Endothelial cell of umbilical vein (primary cell): ENCODE measurements at regions not wholly inside any gene's neighbourhood (a gene's known extent, or its start where the extent isn't known, plus 50 kb on each side); places are given as distances from the start of the nearest gene placed in this dataset.

Experiments
- BruUV-seq: library from RNA; stranded (reverse); fragments of 400-500 nt; replicated peaks from 2 replicates; lab custom pipeline; 2021; lab: Mats Ljungman, UMichigan
- CTCF ChIA-PET: fragments of 300-600, 350-600 bp; sonication (Branson Sonifier 250); formaldehyde crosslinking; loops from one replicate; lab custom pipeline; 2021; ENCODE audit warnings: antibody characterized with exemption, inconsistent platforms; lab: Charles Lee
- POLR2A ChIA-PET: fragments of 300-600, 350-600 bp; sonication (Branson Sonifier 250); formaldehyde crosslinking; loops from one replicate; lab custom pipeline; 2021; ENCODE audit warnings: antibody characterized with exemption, inconsistent platforms; lab: Charles Lee
- DNase-seq: peaks from one replicate; pipeline ENCODE4 v3.0.0-alpha.2; 2011; ENCODE audit warnings: low read depth, low spot score
- FAIRE-seq: peaks from 2 replicates; lab custom pipeline; 2011; peaks lifted over from hg19 to GRCh38; lab: Jason Lieb, UNC
- H2AFZ ChIP-seq: 2 replicates; pipeline ENCODE4 v1.6.0; 2012; ENCODE audit warnings: low read depth, low read length, control low read depth, inconsistent platforms
- H3K27ac ChIP-seq: 2 replicates; pipeline ENCODE4 v1.5.1; 2011; ENCODE audit warnings: low read depth, mild to moderate bottlenecking, control low read depth, low read length, moderate library complexity; ENCODE audit not compliant: insufficient read depth
- H3K27me3 ChIP-seq, 2 experiments: 2 replicates each; pipeline versions ENCODE4 v1.6.0 to v1.6.1; 2011; ENCODE audit warnings: low read length in 2 of 2, mixed read lengths in 1 of 2; ENCODE audit not compliant: control insufficient read depth in 2 of 2, insufficient read depth in 2 of 2
- H3K36me3 ChIP-seq, 2 experiments: 2 replicates in 1 of 2; 3 replicates in 1 of 2; pipeline ENCODE4 v1.5.1; 2011; ENCODE audit warnings: low read length in 2 of 2, mild to moderate bottlenecking in 1 of 2, moderate library complexity in 1 of 2; ENCODE audit not compliant: control insufficient read depth in 2 of 2, insufficient read depth in 2 of 2; ENCODE audit errors: extremely low read depth in 1 of 2
- H3K4me1 ChIP-seq: 3 replicates; pipeline ENCODE4 v1.5.1; 2011; ENCODE audit warnings: mild to moderate bottlenecking, low read length; ENCODE audit not compliant: control insufficient read depth, insufficient read depth; ENCODE audit errors: extremely low read depth
- H3K4me2 ChIP-seq: 2 replicates; pipeline ENCODE4 v1.6.1; 2011; ENCODE audit warnings: low read length, control low read depth, mixed read lengths; ENCODE audit not compliant: insufficient read depth
- H3K4me3 ChIP-seq, 3 experiments: fragments of 200-600 bp in 1 of 3; sonication (generic), shearing (Covaris generic) in 1 of 3; replicated peaks in 1 of 3; 2 replicates each; pipeline ENCODE4 v1.5.1; 2011 to 2016; ENCODE audit warnings: control low read depth in 3 of 3, low read length in 3 of 3, mild to moderate bottlenecking in 2 of 3, inconsistent platforms in 1 of 3, low read depth in 1 of 3, moderate library complexity in 1 of 3; ENCODE audit not compliant: insufficient read depth in 1 of 3
- H3K79me2 ChIP-seq: 2 replicates; pipeline ENCODE4 v1.6.0; 2012; ENCODE audit warnings: low read length, inconsistent platforms; ENCODE audit not compliant: control insufficient read depth, insufficient read depth
- H3K9ac ChIP-seq: replicated peaks from 2 replicates; pipeline ENCODE3; 2011; ENCODE audit warnings: low read length, control low read depth; ENCODE audit not compliant: insufficient read depth; ENCODE audit errors: extremely low read depth
- H3K9me1 ChIP-seq: replicated peaks from 3 replicates; pipeline ENCODE4 v1.6.0; 2011; ENCODE audit warnings: mild to moderate bottlenecking, low read length; ENCODE audit not compliant: control insufficient read depth, insufficient read depth; ENCODE audit errors: extremely low read depth
- H3K9me3 ChIP-seq: replicated peaks from 2 replicates; pipeline ENCODE4 v1.5.1; 2012; ENCODE audit warnings: low read length, inconsistent platforms; ENCODE audit not compliant: control insufficient read depth, insufficient read depth
- H4K20me1 ChIP-seq: replicated peaks from 2 replicates; pipeline ENCODE3; 2011; ENCODE audit warnings: mild to moderate bottlenecking, low read length; ENCODE audit not compliant: control insufficient read depth, insufficient read depth; ENCODE audit errors: extremely low read depth
- EZH2 ChIP-seq: IDR thresholded peaks from 2 replicates; pipeline ENCODE4 v1.6.1; 2012; ENCODE audit warnings: borderline replicate concordance, low read depth, mild to moderate bottlenecking, moderate library complexity, low read length, inconsistent platforms; ENCODE audit not compliant: severe bottlenecking
- FOS ChIP-seq: IDR thresholded peaks from 2 replicates; pipeline ENCODE4 v1.6.1; 2011; ENCODE audit warnings: mild to moderate bottlenecking, low read length, moderate library complexity, borderline replicate concordance; ENCODE audit not compliant: insufficient read depth
- GATA2 ChIP-seq: IDR thresholded peaks from 2 replicates; pipeline ENCODE4 v1.7.0; 2011; ENCODE audit warnings: low read depth, mild to moderate bottlenecking, moderate library complexity, mixed read lengths, low read length; ENCODE audit not compliant: insufficient read length, insufficient read depth
- JUN ChIP-seq: IDR thresholded peaks from 2 replicates; pipeline ENCODE4 v1.6.1; 2011; ENCODE audit warnings: borderline replicate concordance, low read depth; ENCODE audit not compliant: insufficient read length, insufficient read depth
- MYC ChIP-seq: IDR thresholded peaks from one replicate; pipeline ENCODE4 v1.6.1; 2011; ENCODE audit warnings: mild to moderate bottlenecking, low read depth, low read length
- POLR2A ChIP-seq: IDR thresholded peaks from 2 replicates; pipeline ENCODE4 v1.6.1; 2012; ENCODE audit warnings: low read depth, mild to moderate bottlenecking, control low read depth, low read length
- POLR2AphosphoS5 ChIP-seq: IDR thresholded peaks from 2 replicates; pipeline ENCODE4 v1.6.1; 2012; ENCODE audit warnings: low read depth, mild to moderate bottlenecking, control low read depth, low read length, moderate library complexity; ENCODE audit not compliant: insufficient read depth
- dilution Hi-C: fragments of 300-500 bp; cut with MboI; formaldehyde crosslinking; loops from one replicate; pipeline ENCODE4 v1.15.0; 2019; ENCODE audit warnings: low sequenced_read_pairs; ENCODE audit not compliant: extremely low pct_ligation_motif_present
- intact Hi-C: fragments of 100-400 bp; cut with micrococcal nuclease; formaldehyde crosslinking; loops from one replicate; pipeline ENCODE4 v1.10.0; 2022
- TF ChIP-seq, protein P1 (sequence below), 2 donors: IDR thresholded peaks; 1 replicate in 1 of 2; 2 replicates in 1 of 2; pipeline ENCODE4 v1.5.1; 2011; ENCODE audit warnings: low read length in 2 of 2, mild to moderate bottlenecking in 2 of 2, moderate library complexity in 2 of 2, control low read depth in 1 of 2, inconsistent platforms in 1 of 2, low read depth in 1 of 2; ENCODE audit not compliant: insufficient read depth in 1 of 2; ENCODE audit errors: extremely low read depth in 1 of 2
- TF ChIP-seq, protein P2 (sequence below): IDR thresholded peaks from 2 replicates; pipeline ENCODE4 v1.6.1; 2011; ENCODE audit not compliant: insufficient read depth, insufficient read length

DNA sequence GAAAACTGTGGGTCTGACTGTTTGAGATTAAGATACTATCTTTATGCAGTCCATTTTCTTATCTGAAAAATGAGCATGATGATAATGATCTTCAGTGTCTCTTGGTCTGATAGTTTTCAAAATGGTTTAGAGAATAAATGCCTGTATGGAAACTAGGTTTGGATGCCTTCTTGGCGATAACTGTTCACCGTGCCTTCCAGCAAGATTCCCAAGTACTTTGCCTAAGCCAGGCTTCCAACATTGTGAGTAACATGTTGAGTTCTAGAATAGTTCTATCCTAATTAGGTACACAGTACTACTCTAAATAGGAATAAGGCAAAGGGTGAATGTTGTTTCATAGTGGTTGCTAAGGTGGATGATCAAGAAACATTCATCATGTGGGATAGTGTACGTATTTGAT, 940.2 kb downstream of the MCTP2 start:
- Histone ChIP-seq H3K9me3 (no peaks in the 10 kb centered on the region), H2AFZ (no peak overlapping the region), H4K20me1 (no peaks in the 10 kb centered on the region), H3K27ac (no peak overlapping the region), H3K4me2 (no peak overlapping the region), H3K9me1 (no peaks in the 10 kb centered on the region), H3K4me3 (no peak overlapping the region), H3K9ac (no peak overlapping the region), H3K36me3 (no peaks in the 10 kb centered on the region), H3K27me3 (no peaks in the 10 kb centered on the region), H3K79me2 (no peaks in the 10 kb centered on the region), H3K4me1 (peaks cover 24% of the 10 kb centered on the region)
- DNase-seq (no peak), FAIRE-seq (no peak)
- TF ChIP-seq POLR2A (no peak), FOS (no peak), EZH2 (no peak), MYC (no peak), POLR2AphosphoS5 (no peak), GATA2 (no peak), JUN (no peak)
- TF ChIP-seq, protein P1, sequence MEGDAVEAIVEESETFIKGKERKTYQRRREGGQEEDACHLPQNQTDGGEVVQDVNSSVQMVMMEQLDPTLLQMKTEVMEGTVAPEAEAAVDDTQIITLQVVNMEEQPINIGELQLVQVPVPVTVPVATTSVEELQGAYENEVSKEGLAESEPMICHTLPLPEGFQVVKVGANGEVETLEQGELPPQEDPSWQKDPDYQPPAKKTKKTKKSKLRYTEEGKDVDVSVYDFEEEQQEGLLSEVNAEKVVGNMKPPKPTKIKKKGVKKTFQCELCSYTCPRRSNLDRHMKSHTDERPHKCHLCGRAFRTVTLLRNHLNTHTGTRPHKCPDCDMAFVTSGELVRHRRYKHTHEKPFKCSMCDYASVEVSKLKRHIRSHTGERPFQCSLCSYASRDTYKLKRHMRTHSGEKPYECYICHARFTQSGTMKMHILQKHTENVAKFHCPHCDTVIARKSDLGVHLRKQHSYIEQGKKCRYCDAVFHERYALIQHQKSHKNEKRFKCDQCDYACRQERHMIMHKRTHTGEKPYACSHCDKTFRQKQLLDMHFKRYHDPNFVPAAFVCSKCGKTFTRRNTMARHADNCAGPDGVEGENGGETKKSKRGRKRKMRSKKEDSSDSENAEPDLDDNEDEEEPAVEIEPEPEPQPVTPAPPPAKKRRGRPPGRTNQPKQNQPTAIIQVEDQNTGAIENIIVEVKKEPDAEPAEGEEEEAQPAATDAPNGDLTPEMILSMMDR (IDR thresholded peaks at IDR 0.05; ENCODE audit: extremely low read depth in 1 of 2, insufficient read depth in 1 of 2, low read depth in 1 of 2, low read length in 2 of 2): no peak
- TF ChIP-seq, protein P2, sequence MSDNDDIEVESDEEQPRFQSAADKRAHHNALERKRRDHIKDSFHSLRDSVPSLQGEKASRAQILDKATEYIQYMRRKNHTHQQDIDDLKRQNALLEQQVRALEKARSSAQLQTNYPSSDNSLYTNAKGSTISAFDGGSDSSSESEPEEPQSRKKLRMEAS: no peak
- dilution Hi-C loops (no loop called here), intact Hi-C loops (loop anchor here (10.0 kb wide), 2 partner anchors 467 to 1413 kb away; no protein-coding TSS in a partner anchor)
- ChIA-PET CTCF (no interaction called here), POLR2A (no interaction called here)
- no TSS peak for BruUV-seq
